Keratinocyte (primary cell): ENCODE measurements at regions not wholly inside any gene's neighbourhood (a gene's known extent, or its start where the extent isn't known, plus 50 kb on each side); places are given as distances from the start of the nearest gene placed in this dataset.

Experiments
- EZH2 ChIP-seq: IDR thresholded peaks from one replicate; pipeline ENCODE4 v1.6.1; 2012; ENCODE audit warnings: inconsistent platforms, mild to moderate bottlenecking, low read length, moderate library complexity
- TF ChIP-seq, protein P1 (sequence below), 3 experiments: IDR thresholded peaks in 1 of 3; conservative IDR thresholded peaks in 1 of 3; optimal IDR thresholded peaks in 1 of 3; 2 replicates in 2 of 3; 3 replicates in 1 of 3; pipeline versions ENCODE3 to v1.5.1; 2011; ENCODE audit warnings: low read length in 3 of 3, mild to moderate bottlenecking in 3 of 3, moderate library complexity in 2 of 3, control low read depth in 1 of 3, inconsistent platforms in 1 of 3; ENCODE audit not compliant: insufficient read depth in 2 of 3; ENCODE audit errors: extremely low read depth in 1 of 3

DNA sequence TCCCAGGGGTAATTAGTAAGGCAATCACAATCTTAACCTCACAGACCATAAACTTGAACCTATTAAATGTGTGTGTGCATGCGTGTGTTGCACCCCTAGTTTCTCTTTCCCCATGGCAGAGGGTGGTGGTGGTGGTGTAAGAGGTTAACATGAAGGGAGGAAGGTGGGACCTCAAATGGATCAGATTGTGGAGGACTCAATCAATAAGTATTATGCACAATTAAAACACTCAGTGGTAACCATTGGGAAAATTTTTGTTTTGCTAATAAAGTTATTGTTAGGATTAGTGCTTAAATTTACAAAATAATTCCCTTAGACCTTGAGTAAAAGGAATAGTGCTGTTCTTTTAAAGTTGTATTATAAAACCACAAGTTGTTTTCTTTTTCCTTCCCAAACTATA, 283.0 kb downstream of the OLFM3 start:
- TF ChIP-seq, protein P1, sequence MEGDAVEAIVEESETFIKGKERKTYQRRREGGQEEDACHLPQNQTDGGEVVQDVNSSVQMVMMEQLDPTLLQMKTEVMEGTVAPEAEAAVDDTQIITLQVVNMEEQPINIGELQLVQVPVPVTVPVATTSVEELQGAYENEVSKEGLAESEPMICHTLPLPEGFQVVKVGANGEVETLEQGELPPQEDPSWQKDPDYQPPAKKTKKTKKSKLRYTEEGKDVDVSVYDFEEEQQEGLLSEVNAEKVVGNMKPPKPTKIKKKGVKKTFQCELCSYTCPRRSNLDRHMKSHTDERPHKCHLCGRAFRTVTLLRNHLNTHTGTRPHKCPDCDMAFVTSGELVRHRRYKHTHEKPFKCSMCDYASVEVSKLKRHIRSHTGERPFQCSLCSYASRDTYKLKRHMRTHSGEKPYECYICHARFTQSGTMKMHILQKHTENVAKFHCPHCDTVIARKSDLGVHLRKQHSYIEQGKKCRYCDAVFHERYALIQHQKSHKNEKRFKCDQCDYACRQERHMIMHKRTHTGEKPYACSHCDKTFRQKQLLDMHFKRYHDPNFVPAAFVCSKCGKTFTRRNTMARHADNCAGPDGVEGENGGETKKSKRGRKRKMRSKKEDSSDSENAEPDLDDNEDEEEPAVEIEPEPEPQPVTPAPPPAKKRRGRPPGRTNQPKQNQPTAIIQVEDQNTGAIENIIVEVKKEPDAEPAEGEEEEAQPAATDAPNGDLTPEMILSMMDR (optimal IDR thresholded peaks at IDR 0.05 in 1 of 3, IDR thresholded peaks at IDR 0.05 in 1 of 3, conservative IDR thresholded peaks at IDR 0.05 in 1 of 3; ENCODE audit: extremely low read depth in 1 of 3, insufficient read depth in 2 of 3, low read length in 3 of 3): no peak
- TF ChIP-seq EZH2: no peak
